Stimulated activated CD4-positive, alpha-beta T cell treated with anti-CD3 and anti-CD28 coated beads, Interleukin-1b, Interleukin-23, amount 100 ng/mL, for 1 hour (primary cell): ENCODE measurements at regions not wholly inside any gene's neighbourhood (a gene's known extent, or its start where the extent isn't known, plus 50 kb on each side); places are given as distances from the start of the nearest gene placed in this dataset.
A peak's percentile ranks its signal among the peaks of the same experiment; 100 is the strongest.
"Not testable (repeated sequence)": the region's sequence is repeated elsewhere in the genome, so short reads cannot be mapped to it uniquely, and the experiment has no call there.

Experiments used
- DNase-seq, 2 donors: peaks; one replicate each; pipeline ENCODE4 v3.0.0-alpha.2; 2020; ENCODE audit warnings: low read depth in 2 of 2

DNA sequence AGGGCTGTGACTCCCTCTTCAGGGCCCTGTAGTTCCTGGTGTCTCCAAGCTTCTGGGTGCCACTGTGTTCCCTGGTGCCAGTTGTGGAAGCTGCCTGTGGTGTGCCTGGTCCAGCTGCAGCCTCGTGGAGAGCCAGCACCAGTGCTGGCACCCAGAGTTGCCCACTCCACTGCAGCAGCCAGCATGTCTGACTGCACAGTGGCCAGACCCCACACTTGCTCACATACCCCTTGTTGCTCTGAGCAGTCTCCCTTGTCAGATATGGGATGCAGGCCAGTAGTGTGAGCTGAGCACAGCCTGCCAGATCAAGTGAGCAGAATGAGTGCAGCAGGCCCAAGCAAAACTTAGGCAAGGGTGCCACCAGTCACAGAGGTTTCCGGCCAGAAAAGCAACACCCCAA lies 108.6 kb downstream of the ZMAT1 start:
- no peak for DNase-seq

DNA sequence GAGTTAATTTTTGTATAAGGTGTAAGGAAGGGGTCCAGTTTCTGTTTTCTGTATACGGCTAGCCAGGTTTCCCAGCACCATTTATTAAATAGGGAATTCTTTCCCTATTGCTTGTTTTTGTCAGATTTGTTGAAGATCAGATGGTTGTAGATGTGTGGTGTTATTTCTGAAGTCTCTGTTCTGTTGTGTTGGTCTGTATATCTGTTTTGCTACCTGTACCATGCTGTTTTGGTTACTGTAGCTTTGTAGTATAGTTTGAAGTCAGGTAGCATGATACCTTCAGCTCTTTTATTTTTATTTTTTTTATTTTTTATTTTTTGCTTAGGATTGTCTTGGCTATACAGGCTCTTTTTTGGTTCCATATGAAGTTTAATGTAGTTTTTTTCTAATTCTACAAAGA lies 114.1 kb downstream of the ZMAT1 start:
- DNase-seq, result not testable (repeated sequence)

DNA sequence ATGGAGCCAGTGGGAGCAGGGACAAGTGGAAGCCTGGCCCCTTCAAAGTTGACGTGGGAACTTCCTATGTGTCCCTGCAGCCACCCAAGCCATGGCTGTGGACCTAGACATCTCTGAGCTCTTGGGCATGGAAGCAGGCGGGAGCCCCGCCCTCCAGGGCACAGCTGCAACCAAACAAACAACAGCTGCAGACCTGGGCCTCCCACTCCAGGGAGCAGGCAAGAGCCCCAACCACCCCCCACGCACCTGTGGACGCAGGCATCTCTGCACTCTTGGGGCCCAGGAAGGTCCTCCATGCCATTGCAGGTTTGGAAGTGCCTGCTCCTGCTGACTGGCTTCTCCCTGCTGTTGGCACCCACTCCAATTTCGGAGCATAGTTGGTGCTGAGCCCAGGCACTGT lies 118.6 kb downstream of the ZMAT1 start:
- no peak for DNase-seq

DNA sequence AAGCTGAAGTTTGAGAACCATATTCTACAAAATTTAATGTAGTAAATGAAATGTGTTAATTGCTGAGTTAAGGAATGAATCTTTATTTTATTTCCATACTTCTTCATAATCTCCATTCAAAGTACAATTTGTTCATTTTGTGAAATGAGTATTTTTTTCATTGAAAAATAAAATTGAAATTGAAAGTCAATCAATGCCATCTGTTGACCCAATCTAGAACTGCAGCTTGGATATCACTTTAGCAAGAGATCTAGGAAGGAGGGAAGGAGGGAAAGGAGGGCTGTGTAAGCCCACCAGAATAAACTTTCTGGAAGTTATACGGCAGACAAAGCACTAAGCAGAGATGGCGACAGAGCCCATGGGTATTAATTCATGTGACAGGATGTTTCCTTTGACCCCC lies 128.4 kb downstream of the ZMAT1 start:
- no peak for DNase-seq

DNA sequence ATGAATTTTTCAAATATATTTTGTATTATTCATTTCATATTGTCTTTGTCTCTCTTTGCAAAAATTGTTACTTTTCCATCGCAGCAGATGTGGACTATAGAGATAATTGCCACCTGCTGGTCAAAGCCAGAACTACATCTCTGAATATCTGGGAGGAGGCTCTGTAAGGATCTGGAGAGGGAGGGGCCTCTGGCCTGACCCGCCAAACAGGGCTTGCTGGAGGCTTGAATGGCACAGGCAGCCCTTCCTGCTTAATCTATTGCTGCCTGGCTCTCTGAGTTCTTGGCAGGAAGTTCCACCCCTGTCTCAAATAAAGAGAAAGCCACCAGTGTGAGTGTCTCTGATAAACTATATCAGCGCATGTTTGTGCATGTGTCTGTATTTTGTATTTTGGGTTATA lies 132.4 kb downstream of the ZMAT1 start:
- DNase-seq, result peak; percentile 40 to 49

DNA sequence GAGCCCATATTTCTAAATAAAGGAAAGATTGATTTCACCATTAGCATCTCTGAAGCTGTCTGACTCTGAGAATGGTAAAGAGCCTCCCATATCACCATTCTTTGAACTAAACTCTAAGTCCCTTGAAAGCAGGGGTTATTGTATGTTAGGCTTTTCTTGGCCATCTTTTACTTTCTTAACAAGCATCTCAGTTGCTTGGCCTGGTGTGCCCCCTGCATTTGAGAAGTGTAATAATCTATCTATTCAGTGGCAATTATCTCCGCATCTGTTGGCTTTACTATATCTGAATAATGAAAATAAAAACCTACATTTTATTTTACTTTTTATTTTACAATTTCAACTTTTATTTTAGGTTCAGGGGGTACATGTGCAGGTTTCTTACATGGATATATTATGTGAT lies 128.3 kb upstream of the ARMCX2 start:
- no peak for DNase-seq

DNA sequence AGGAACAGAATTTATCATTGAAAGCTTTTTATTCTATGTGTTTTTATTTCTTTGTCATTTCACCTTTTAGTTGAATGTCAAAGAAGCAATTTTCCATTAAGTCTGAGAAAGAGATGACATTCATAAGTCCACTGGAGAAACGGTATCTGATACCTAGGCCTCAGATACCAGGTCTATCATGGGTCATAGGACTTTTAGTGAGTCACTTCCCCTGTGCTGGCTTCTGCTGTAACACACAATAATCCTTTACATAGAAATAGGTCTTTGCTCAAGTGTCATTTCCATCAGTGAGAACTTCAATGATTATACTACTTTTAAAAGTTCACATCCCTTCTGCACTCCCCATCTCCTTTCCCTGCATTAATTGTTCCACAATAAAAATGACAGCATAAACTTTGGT lies 125.5 kb upstream of the ARMCX2 start:
- DNase-seq, result no peak

DNA sequence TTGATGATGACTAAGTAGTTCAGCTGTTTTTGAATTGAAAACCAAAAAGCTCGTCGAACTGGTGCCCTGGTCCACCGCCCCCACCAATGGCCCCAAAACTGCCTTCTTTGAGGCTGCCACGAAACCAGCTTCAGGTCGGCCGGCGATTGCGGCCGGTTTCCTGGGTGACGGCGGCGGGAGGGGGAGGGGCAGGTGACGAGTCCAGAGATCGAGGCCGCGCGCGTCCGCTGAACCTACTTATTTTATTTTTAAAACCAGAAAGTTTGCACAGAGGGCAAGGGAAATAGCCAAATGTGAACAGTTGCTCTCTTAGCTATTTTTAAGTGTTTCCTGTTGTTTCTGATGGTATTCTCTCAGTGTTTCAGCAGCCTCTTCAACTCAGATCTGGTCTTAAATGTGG lies 120.8 kb upstream of the ARMCX2 start:
- not testable (repeated sequence) for DNase-seq

DNA sequence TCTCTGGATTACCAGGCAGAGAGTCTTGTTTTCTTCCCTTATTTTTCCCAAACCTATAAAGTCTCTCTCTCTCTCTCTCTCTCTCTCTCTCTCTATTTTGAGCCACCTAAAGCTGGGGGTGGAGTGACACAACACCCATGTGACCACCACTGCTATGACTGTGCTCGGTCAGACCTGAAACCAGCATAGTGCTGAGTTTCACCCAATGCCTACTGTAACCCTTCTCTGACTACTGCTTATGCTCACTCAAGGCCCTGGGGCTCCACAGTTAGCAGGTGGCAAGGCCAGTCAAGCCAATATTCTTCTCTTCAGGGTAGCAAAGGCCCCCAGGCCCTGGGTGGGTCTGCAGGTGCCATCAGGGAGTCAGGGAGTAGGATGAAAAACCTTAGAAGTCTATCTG lies 114.7 kb upstream of the ARMCX2 start:
- DNase-seq, result no peak

DNA sequence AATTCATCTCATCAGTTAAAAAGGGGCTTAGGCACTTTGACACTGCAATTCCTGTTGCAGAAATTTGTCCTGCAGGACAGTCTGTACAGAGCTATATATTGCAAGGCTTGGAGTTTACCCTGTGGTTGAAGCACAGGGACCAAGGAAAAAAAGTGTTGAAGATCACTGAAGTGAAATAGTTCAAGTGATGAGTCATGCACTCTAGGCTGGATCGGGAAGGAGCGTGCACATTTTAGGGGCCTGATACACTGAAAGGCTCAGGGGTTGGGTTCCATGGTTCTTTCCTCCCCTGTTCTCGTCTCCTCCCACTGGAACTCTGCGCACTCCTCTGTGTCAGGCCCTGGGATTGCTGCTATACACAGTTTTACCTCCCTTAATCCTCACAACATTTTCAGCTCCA lies 104.9 kb upstream of the ARMCX2 start:
- no peak for DNase-seq

DNA sequence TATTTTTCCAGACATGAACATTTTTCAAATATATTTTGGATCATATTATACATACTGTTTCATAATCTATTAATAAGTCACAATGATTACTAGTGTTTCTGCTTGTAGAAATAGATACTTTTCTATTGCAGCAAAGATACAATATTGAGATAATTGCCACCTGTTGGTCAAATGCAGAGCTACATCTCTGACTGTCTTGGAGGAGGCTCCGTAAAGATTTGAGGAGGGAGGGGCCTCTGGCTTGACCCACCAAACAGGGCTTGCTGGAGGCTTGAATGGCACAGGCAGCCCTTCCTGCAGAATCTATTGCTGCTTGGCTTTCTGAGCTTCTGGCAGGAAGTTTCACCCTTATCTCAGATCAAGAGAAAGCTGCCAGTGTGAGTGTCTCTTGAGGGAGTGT lies 99.3 kb upstream of the ARMCX2 start:
- peak in 1 of 2 donors; percentile 1 for DNase-seq

DNA sequence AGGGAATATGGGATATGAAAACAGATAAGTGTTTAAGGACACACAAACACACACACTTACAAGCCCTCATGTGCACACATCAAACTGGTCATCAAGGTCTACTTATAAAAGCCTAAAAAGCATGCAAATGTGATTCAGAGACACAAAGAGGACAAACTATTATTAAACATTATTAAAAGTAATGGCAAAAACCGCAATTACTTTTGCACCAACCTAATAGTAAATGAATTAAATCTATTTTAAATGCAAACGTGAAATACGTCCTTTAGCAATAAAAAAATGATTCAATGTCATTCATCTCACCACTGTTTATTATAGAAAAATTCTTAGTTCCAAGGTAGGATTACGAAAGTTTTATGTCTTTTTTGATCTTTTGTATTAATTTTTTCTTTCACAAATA lies 91.1 kb upstream of the ARMCX2 start:
- no peak for DNase-seq

DNA sequence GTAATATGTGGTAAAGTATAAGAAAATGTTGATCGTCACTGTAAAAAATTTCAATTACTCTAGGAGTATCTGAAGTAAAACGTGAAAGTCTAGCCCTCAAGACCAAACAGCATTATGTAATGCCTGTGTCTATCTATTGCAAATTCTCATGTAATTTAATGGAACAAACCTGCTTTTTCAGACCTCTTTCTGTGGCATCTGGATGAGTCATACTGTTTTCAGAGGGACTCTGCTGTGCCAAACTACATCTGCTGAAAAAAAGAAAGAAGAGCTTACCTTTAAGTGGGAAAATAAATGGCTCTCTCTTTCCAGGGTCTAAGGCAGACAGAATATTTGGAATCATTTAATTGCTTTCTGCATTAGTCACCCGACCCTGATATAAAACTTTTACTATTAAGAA lies 89.8 kb upstream of the ARMCX2 start:
- no peak for DNase-seq

DNA sequence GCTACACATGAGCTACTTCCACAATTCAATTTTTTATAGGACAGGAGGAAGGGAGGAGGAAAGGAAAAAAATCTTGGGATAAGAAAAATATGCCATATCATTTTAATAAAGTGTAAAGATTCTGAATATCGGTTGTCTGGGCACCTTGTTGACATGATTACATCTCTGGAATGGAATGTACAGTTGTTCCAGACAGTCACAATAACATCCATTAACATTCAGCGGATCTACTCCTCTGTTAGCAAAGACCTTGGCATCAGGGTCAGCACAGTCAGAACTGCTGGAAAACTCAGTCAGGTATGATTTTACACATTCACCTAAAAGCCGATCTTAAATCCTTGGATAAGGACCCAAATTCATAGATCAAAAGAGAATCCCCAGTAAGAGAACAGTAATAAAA lies 85.4 kb upstream of the ARMCX2 start:
- DNase-seq, result no peak

DNA sequence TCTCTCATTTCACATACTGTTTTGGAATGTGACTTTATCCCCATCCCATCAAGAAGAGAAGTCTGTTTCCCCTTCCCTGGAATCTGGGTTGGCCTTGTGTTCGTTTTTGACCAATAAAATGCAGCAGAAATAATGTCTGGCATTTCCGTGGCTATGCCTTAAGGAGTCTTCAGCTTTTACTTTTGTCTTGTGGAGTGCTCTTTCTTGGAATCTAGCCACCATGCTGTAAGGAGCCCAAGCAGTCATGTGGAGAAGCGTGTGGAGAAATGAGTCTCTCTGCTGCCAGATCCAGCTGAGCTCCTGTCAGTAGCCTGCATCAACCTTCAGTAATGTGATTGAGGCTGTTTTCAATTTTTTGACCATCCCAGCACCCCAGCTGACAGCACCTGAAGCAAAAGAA lies 84.4 kb upstream of the ARMCX2 start:
- DNase-seq, result no peak

DNA sequence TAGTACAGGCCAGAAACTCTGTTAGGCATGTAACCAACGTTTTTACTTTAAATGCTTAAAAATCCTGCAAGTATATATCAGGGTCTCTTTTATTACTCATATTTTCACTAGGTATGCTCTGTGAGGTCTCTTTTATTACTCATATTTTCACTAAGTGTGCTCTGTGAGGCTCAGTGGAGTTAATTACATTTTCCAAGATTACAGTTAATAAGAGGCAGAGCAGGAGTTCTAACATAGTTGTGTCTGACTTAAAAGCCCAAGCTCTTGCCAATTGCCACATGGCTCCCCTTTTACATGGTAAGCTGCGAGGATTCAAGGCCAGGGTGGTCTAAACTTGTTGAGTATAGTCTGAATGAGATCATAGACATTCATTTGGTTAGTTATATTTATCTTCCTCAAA lies 81.0 kb upstream of the ARMCX2 start:
- no peak for DNase-seq

DNA sequence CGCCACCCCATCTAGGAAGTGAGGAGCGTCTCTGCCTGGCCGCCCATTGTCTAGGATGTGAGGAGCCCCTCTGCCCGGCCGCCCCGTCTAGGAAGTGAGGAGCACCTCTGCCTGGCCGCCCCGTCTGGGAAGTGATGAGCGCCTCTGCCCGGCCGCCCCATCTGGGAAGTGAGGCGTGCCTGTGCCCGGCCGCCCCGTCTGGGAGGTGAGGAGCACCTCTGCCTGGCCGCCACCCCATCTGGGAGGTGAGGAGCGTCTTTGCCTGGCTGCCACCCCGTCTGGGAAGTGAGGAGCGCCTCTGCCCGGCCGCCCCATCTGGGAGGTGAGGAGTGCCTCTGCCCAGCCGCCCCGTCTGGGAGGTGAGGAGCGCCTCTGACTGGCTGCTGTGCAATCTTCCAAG lies 79.2 kb upstream of the ARMCX2 start:
- not testable (repeated sequence) for DNase-seq

DNA sequence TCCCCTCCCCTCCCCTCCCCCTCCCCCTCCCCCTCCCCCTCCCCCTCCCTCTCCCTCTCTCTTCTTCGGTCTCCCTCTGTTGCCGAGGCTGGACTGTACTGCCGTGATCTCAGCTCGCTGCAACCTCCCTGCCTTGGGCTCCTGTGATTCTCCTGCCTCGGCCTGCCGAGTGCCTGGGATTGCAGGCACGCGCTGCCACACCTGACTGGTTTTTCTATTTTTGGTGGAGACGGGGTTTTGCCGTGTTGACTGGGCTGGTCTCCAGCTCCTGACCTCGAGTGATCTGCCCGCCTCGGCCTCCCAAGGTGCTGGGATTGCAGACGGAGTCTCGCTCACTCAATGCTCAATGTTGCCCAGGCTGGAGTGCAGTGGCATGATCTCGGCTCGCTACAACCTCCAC lies 78.8 kb upstream of the ARMCX2 start:
- DNase-seq, result not testable (repeated sequence)

DNA sequence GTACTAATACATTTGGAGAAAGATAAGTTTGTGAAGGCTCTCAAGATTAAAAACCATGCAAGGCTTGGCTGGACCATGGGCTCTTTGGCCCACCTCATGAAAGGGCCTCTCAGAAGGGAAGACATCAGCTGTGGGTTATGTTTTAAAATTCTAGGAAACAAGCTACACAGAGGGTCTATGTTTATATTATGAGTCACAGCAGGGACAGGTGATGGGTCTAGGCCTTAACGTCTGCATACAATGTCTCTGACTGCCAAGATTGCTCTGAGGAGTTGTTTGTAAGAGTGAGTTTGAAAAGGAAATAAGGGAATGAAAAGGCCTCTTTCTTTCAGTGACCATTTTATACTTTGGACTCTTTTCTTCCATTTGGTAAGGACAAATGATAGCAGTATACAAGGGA lies 77.0 kb upstream of the ARMCX2 start:
- no peak for DNase-seq

DNA sequence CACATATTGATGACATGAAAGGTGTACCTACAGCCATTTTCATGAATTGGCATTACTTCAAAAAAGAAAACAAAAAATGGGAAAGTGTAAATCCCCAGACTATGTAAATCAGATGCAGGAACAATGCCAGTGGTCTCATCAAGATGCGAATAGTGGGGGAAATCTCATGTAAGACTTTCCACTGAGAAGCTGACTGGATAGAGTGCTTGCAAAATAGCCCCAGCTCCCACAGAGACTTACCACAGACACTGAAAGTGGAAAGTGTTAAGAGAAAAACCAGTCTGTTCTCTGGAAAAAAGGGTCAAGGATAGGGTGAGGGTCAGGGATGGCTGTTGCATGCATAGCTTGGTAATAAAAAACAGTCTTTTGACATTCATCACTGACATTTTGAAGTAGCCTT lies 73.2 kb upstream of the ARMCX2 start:
- no peak for DNase-seq

DNA sequence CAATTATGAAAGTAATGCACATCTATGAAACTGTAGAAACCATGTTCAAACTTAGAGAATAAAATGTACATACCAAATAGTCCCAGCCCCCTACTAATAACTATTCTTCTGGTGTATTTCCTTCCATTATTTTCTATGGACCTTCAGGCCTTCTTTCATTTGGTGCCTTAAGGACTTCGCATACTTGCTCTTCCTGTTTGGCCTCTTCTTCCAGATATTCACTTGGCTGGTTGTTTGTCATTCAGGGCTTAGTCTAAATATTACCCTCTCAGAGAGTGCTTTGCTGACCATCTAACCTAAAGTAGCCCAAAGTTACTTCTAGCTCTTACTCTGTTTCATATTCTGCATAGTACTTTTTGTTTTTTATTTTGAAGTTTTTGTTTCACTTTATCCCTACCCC lies 70.3 kb upstream of the ARMCX2 start:
- no peak for DNase-seq
